ENCODE measurements at regions not wholly inside any gene's neighbourhood (a gene's known extent, or its start where the extent isn't known, plus 50 kb on each side); places are given as distances from the start of the nearest gene placed in this dataset.
A peak's percentile ranks its signal among the peaks of the same experiment; 100 is the strongest.

DNA sequence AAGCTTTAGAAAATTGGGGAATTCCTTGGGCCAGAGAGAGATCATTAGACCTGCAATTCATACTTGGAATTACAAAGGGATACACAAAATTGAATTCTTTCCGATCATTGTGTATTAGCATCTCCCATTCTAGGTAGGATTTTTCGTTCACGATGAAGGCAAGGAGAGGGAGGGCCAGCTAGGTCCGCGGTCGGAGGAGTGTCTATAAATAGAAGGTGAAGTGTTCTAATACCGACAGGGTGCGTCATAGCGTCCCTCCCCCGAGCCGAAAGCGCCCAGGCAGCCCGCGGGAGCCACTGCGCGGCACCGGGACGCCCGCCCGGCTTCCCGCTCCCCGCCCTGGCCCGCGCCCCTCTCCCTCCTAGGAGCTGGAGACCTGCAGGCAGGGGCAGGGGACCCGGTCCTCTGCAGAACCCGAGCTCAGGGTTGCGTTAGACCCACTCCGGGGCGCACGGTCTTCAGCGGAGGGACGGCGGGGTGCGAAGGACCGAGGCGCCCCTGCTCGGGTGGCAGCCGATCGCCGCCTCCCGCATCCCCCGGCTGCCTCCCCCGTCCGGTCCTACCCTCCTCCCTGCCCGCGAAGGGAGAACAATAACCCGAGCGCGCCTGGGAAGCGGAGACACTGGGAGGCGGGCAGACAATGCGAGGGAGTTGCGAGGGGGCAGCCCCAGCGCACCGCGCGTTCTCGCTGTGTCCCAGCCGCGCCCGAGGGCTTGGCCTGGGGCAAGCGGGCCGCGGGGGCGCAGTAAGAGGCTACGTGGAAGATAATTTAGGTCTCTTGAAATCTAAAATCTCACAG lies 114.2 kb upstream of the SERTAD2 start:
- BruUV-seq (replicated peaks), result no TSS peak
- TF ChIP-seq SALL1 (CRISPR knock-in tag; IDR thresholded peaks at IDR 0.05) (no peak), ZBTB21 (CRISPR knock-in tag; IDR thresholded peaks at IDR 0.05) (no peak), MTA1 (CRISPR knock-in tag; IDR thresholded peaks at IDR 0.05; ENCODE audit: borderline replicate concordance) (peak; percentile 95; the same call in 1 of the 2 replicates), AGO1 (IDR thresholded peaks at IDR 0.05; ENCODE audit: low read depth, low read length, poor library complexity, severe bottlenecking) (no peak), ZNF672 (CRISPR knock-in tag; IDR thresholded peaks at IDR 0.05) (no peak), FOXP1 (IDR thresholded peaks at IDR 0.05) (no peak), FOXP1 (CRISPR knock-in tag; IDR thresholded peaks at IDR 0.05) (no peak), MIER3 (CRISPR knock-in tag; IDR thresholded peaks at IDR 0.05; ENCODE audit: borderline replicate concordance) (no peak), NR2C2 (CRISPR knock-in tag; IDR thresholded peaks at IDR 0.05; ENCODE audit: borderline replicate concordance) (peak; percentile 20; the same call in 1 of the 2 replicates), ZNF333 (CRISPR knock-in tag; IDR thresholded peaks at IDR 0.05; ENCODE audit: borderline replicate concordance) (no peak), ZNF572 (CRISPR knock-in tag; IDR thresholded peaks at IDR 0.05) (peak; percentile 60; the same call in 1 of the 2 replicates), ZNF607 (CRISPR knock-in tag; IDR thresholded peaks at IDR 0.05; ENCODE audit: borderline replicate concordance) (no peak), REL (CRISPR knock-in tag; conservative IDR thresholded peaks at IDR 0.05) (peak; percentile 6; the same call in 1 of the 2 replicates), SNRNP70 (IDR thresholded peaks at IDR 0.05; ENCODE audit: low read depth, low read length) (no peak), JUNB (CRISPR knock-in tag; IDR thresholded peaks at IDR 0.05; ENCODE audit: borderline replicate concordance) (0 out of 2 replicates have a peak, but pooled peaks have one; percentile 15), ELF3 (CRISPR knock-in tag; IDR thresholded peaks at IDR 0.05) (0 out of 2 replicates have a peak, but pooled peaks have one; percentile 9)
- TF ChIP-seq, protein P1, sequence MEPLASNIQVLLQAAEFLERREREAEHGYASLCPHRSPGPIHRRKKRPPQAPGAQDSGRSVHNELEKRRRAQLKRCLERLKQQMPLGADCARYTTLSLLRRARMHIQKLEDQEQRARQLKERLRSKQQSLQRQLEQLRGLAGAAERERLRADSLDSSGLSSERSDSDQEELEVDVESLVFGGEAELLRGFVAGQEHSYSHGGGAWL (CRISPR knock-in tag; IDR thresholded peaks at IDR 0.05), result peak; percentile 73
- TF ChIP-seq, protein P2, sequence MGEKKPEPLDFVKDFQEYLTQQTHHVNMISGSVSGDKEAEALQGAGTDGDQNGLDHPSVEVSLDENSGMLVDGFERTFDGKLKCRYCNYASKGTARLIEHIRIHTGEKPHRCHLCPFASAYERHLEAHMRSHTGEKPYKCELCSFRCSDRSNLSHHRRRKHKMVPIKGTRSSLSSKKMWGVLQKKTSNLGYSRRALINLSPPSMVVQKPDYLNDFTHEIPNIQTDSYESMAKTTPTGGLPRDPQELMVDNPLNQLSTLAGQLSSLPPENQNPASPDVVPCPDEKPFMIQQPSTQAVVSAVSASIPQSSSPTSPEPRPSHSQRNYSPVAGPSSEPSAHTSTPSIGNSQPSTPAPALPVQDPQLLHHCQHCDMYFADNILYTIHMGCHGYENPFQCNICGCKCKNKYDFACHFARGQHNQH (CRISPR knock-in tag; IDR thresholded peaks at IDR 0.05), result peak; percentile 63; the same call in 1 of the 2 replicates
- TF ChIP-seq, protein P3, sequence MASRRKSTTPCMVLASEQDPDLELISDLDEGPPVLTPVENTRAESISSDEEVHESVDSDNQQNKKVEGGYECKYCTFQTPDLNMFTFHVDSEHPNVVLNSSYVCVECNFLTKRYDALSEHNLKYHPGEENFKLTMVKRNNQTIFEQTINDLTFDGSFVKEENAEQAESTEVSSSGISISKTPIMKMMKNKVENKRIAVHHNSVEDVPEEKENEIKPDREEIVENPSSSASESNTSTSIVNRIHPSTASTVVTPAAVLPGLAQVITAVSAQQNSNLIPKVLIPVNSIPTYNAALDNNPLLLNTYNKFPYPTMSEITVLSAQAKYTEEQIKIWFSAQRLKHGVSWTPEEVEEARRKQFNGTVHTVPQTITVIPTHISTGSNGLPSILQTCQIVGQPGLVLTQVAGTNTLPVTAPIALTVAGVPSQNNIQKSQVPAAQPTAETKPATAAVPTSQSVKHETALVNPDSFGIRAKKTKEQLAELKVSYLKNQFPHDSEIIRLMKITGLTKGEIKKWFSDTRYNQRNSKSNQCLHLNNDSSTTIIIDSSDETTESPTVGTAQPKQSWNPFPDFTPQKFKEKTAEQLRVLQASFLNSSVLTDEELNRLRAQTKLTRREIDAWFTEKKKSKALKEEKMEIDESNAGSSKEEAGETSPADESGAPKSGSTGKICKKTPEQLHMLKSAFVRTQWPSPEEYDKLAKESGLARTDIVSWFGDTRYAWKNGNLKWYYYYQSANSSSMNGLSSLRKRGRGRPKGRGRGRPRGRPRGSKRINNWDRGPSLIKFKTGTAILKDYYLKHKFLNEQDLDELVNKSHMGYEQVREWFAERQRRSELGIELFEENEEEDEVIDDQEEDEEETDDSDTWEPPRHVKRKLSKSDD (CRISPR knock-in tag; IDR thresholded peaks at IDR 0.05; ENCODE audit: low read depth), result no peak

More for the DNA sequence above, 114.2 kb upstream of the SERTAD2 start:
- in situ Hi-C loops (cut with HindIII; ENCODE audit: extremely low pct_ligation_motif_present, low pct_unique_long_range_greater_than_20kb), result no loop called here
- Histone ChIP-seq H3K4me1 (ENCODE audit: insufficient read depth, low read length) (peaks cover 41% of the 10 kb centered on the region), H3K9ac (ENCODE audit: insufficient read depth, low read depth, low read length) (peak overlapping the region; percentile 47), H3K27me3 (ENCODE audit: control insufficient read depth in 1 of 2, insufficient read depth in 2 of 2, low read length in 2 of 2) (peaks cover 2 to 66% of the 10 kb centered on the region in 2 experiments; a peak in 4 of 5 replicates), H3K36me3 (replicated peaks in 1 of 2; ENCODE audit: control insufficient read depth in 1 of 2, insufficient read depth in 2 of 2, low read length in 2 of 2) (no peaks in the 10 kb centered on the region), H4K20me1 (ENCODE audit: insufficient read depth, low read length) (no peaks in the 10 kb centered on the region), H3K4me3 (replicated peaks in 1 of 3; ENCODE audit: insufficient read depth in 1 of 3, low read depth in 2 of 3, low read length in 3 of 3) (peak overlapping the region; percentile 58 to 75 (median 69)), H3K4me2 (ENCODE audit: low read depth, low read length) (peak overlapping the region; percentile 78), H3K27ac (ENCODE audit: extremely low read length, insufficient read depth, low read length) (no peak overlapping the region), H3K9me3 (ENCODE audit: low read length) (no peaks in the 10 kb centered on the region), H2AFZ (ENCODE audit: low read length) (no peak overlapping the region), H3K79me2 (ENCODE audit: insufficient read depth, low read length) (no peaks in the 10 kb centered on the region)
- FAIRE-seq, result no peak
- intact Hi-C loops (cut with micrococcal nuclease; ENCODE audit: unreplicated experiment), result no loop called here
- peak; percentile 87 for ATAC-seq
- DNase-seq (ENCODE audit: low spot score), result peak; percentile 54
- under 1% methylated on average over 22 of the region's 66 CpGs for WGBS (ENCODE audit: low lambda C conversion rate)
- ChIA-PET POLR2A (interaction anchor here (1.0 to 1.6 kb wide), 4 partner anchors 16 to 116 kb away, joined by 3 to 15 read pairs (median 6); partner anchors contain the start of gene SERTAD2), CTCF (ENCODE audit: low intra/inter-chr PET ratio, low total read pairs) (no interaction called here)

All from HepG2 (cell line).